22Rv1 (cell line): ENCODE measurements at regions not wholly inside any gene's neighbourhood (a gene's known extent, or its start where the extent isn't known, plus 50 kb on each side); places are given as distances from the start of the nearest gene placed in this dataset.

ENCODE experiments used
- ZFX ChIP-seq: fragments of 450-650 bp; IDR thresholded peaks from 2 replicates; pipeline ENCODE4 v1.6.1; 2017; ENCODE audit warnings: antibody characterized with exemption, borderline replicate concordance
- TF ChIP-seq, protein P1 (sequence below): fragments of 450-650 bp; IDR thresholded peaks from 2 replicates; pipeline ENCODE4 v1.5.1; 2017; ENCODE audit warnings: mild to moderate bottlenecking

DNA sequence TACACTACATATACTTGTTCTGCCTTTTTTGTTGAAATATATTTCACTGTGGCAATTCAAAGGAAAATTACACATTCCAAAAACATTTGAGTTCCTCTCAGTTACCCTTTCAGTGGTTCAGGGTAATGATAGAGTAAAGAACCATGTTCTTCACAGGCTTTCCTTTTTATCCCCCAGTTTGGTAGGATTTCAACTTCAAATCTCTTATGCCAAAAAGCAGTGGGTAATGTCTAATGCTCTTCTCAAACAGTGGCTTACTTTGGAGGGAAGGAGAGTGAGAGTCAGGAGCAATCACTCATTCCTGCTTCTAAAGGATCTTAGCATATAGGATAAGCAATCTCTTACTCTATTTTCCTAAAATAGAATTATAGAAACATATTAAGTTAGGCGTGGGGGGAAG, 290.6 kb downstream of the ZEB2 start:
- TF ChIP-seq, protein P1, sequence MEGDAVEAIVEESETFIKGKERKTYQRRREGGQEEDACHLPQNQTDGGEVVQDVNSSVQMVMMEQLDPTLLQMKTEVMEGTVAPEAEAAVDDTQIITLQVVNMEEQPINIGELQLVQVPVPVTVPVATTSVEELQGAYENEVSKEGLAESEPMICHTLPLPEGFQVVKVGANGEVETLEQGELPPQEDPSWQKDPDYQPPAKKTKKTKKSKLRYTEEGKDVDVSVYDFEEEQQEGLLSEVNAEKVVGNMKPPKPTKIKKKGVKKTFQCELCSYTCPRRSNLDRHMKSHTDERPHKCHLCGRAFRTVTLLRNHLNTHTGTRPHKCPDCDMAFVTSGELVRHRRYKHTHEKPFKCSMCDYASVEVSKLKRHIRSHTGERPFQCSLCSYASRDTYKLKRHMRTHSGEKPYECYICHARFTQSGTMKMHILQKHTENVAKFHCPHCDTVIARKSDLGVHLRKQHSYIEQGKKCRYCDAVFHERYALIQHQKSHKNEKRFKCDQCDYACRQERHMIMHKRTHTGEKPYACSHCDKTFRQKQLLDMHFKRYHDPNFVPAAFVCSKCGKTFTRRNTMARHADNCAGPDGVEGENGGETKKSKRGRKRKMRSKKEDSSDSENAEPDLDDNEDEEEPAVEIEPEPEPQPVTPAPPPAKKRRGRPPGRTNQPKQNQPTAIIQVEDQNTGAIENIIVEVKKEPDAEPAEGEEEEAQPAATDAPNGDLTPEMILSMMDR: no peak
- no peak for TF ChIP-seq ZFX
